DMS79 (cell line): ENCODE measurements at regions not wholly inside any gene's neighbourhood (a gene's known extent, or its start where the extent isn't known, plus 50 kb on each side); places are given as distances from the start of the nearest gene placed in this dataset.

Source experiments
- DNase-seq: peaks from one replicate; lab custom pipeline; 2025; lab: John Stamatoyannopoulos, UW

DNA sequence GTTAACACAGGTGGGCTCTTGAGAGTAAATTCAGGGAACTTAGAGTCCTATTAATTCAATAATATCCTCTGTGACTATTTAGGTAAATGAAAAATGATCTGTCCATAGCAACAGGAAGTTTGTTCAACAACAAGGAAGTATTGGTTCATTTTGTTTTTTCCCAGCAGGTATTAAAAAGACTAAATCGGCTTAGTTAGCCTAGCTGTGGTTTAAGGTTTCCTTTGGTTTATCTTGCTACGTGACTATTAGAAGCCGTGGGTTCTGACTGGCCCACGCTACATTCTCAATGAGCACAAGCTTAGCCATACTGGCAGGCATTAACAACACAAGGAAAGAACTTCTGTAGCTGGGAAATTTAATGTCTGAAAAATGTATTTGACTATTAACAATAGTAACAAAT is 168.8 kb upstream of the HS3ST1 start:
- no peak for DNase-seq

- DNase-seq = no peak
These were observed 168.3 kb upstream of the HS3ST1 start for GRCh38 chr4:11596989-11597388.

GRCh38 chr4:11593576-11594116 is 165.0 kb upstream of the HS3ST1 start:
- no peak for DNase-seq

GRCh38 chr4:11592276-11592675 is 163.6 kb upstream of the HS3ST1 start:
- DNase-seq = no peak

DNA sequence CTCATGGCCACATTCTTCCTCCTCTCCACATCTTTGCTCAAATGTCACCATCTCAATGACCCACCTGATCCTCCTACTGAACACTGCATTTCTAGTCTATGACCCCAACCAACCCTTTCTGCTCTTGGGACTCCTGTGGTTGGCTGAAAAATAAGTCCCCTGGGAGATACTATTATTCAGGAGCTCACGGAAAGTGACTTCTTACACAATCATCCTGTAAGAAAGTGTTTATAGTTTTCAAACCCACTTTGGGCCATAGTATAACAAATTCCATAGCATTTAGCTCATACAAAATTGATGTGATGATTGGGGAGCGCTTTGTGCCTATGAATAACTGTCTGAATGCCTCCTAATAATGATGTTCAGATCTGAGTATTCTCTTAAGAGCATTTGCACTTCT is 161.4 kb upstream of the HS3ST1 start:
- DNase-seq = no peak

DNA sequence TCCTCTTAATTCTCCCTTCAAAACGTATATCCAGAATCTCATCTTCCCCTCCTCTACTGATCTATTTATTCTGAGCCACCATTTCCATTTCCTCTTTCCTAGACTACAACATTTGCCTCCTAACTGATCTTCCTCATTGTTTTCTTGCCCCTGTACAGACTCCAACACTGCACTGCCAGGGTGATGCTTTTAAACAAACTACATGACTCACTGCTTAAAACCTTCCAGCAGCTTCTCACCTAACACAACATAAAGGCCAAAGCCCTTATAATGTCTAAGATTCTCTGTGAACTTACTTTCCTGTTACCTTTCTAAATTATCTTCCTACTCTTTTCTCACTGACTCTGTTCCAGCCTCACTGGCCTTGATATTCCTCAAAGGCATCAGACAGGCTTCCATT is 161.0 kb upstream of the HS3ST1 start:
- DNase-seq = no peak

DNA sequence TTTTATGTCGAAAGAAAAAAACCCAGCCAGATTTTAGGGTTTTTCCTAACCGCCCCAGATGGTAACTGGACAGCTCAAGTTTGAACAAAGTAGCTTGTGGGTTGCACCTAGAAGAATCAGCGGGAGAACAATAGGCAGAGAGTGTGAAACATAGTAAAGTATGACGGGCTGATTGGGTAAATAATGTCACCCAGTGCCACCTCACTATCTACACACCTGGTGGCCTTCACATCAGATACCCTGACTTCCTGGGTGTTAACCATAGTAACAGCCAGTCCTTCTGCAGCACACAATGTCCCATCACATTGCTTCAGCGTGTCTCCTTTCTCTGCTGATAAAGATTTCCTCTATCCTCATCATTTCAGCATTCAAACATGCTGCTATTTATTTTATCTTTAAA is 159.1 kb upstream of the HS3ST1 start:
- no peak for DNase-seq

DNA sequence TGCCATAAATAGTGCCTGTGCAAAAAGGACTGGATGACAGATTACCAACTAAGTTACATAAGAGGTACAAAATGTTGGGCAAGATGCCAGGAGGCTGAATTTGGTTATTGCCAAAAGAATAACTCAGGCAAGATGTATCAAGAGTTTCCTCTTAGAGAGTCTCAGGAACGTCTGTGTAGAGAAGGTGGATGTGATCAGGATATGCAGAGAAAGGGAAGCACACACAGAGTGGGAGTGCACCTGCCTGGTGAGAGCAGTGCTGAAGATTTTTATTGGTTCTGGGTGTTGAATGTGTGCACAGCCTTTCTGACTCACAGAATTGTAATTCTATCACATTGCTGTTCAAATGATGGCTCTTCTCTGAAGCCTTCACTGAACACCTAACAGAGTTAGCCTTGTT is 156.8 kb upstream of the HS3ST1 start:
- no peak for DNase-seq

DNA sequence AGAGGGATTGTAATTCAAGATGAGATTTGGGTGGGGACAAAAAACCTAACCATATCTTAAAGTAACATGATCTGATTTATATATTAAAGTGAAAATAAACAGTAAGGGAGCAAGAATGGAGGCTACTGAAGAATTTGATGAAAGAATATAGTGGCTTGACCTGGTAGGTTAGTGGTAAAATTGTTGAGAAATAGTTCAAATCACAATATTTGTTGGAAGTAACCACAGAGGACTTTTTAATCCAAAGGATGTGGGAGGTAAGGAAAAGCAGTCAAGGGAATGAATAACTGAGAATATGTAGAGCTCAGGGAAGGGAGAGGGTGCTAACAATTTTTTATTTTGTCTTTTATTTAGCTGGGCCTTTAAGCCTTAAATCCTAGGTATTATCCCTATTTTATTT is 139.8 kb upstream of the HS3ST1 start:
- DNase-seq = no peak

GRCh38 chr4:11566444-11567022 is 137.8 kb upstream of the HS3ST1 start:
- DNase-seq = no peak

GRCh38 chr4:11565899-11566298 is 137.2 kb upstream of the HS3ST1 start:
- DNase-seq = no peak

- DNase-seq = no peak
These were observed 136.5 kb upstream of the HS3ST1 start for GRCh38 chr4:11565213-11565612.

- DNase-seq = no peak
These were observed 135.3 kb upstream of the HS3ST1 start for GRCh38 chr4:11564021-11564420.

- DNase-seq = no peak
These were observed 120.8 kb upstream of the HS3ST1 start for GRCh38 chr4:11549525-11549924.

- DNase-seq = no peak
These were observed 119.9 kb upstream of the HS3ST1 start for GRCh38 chr4:11548597-11549082.

- no peak for DNase-seq
These were observed 117.9 kb upstream of the HS3ST1 start for GRCh38 chr4:11546391-11547175.

GRCh38 chr4:11545651-11546050 is 117.0 kb upstream of the HS3ST1 start:
- DNase-seq = no peak

DNA sequence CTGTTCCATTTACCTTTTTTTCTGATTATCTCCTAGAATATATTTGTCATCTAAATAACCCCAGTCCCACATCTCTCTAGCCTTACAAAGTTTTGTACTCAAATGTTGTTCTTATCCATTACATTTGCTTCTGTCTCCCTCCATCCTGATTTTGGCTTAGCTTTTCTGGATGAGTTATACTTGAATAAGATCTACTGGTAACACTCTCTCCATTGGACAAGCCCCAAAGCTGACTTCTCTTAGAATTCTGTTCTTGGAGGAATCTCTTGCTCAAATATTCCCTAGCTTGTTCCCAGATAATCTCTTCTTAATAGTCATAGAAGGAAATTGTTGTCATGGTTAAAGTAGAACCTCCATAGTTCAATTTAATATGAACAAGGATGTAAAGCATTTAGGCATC is 115.5 kb upstream of the HS3ST1 start:
- DNase-seq = no peak

- DNase-seq = no peak
These were observed 115.0 kb upstream of the HS3ST1 start for GRCh38 chr4:11543706-11544105.

GRCh38 chr4:11542952-11543351 is 114.3 kb upstream of the HS3ST1 start:
- DNase-seq = no peak

- DNase-seq = no peak
These were observed 109.2 kb upstream of the HS3ST1 start for GRCh38 chr4:11537846-11538245.

- no peak for DNase-seq
These were observed 106.6 kb upstream of the HS3ST1 start for GRCh38 chr4:11535333-11535732.

DNA sequence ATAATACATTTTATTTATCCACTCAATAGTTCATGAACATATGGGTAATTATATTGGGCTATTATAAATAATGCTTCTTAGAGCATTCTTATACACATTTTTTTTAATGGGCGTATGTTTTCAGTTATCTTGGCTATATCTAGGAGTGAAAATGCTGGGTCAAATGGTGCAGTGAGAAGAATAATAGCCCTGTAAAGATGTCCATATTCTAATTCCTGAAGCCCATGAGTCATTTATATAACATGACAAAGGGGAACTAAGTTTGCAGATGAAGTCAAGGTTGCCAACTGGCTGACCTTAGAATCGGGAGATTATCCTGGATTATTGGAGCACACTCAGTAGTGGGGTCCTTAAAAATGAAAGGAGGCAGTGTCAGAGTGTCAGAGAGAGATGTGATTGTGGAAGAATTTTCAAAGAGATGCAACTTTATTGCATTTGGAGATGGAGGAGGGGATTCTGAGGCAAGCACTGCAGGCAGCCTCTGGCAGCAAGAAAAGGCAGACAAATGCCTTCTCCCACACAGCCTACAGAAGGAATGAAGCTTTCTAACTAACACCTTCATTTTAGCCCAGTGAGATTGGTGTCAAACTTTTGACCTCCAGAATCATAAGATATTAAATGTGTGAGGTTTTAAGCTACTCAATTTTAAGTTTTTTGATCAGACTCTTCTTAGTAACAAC is 106.1 kb upstream of the HS3ST1 start:
- DNase-seq = no peak
